Nephron progenitor cell (in vitro differentiated cells): ENCODE measurements at regions not wholly inside any gene's neighbourhood (a gene's known extent, or its start where the extent isn't known, plus 50 kb on each side); places are given as distances from the start of the nearest gene placed in this dataset.

Source experiments
- DNase-seq: peaks from one replicate; pipeline ENCODE4 v3.0.0; 2021
- H3K27ac Mint-ChIP-seq: 2 replicates; pipeline ENCODE4 v1.8.0; 2021; ENCODE audit warnings: mild to moderate bottlenecking, moderate library complexity, mixed read lengths
- H3K27me3 Mint-ChIP-seq: 2 replicates; pipeline ENCODE4 v1.8.0; 2021; ENCODE audit warnings: mild to moderate bottlenecking, low read depth, mixed read lengths; ENCODE audit not compliant: poor library complexity
- H3K36me3 Mint-ChIP-seq: 2 replicates; pipeline ENCODE4 v1.8.0; 2021; ENCODE audit warnings: low read depth, mixed read lengths
- H3K4me1 Mint-ChIP-seq: 2 replicates; pipeline ENCODE4 v1.8.0; 2021; ENCODE audit warnings: mixed read lengths
- H3K4me3 Mint-ChIP-seq: 2 replicates; pipeline ENCODE4 v1.8.0; 2021; ENCODE audit warnings: mild to moderate bottlenecking, moderate library complexity, mixed read lengths
- H3K9me3 Mint-ChIP-seq: 2 replicates; pipeline ENCODE4 v1.8.0; 2021; ENCODE audit warnings: mild to moderate bottlenecking, moderate library complexity, mixed read lengths
- CTCF ChIP-seq: fragments of 200-600 bp; sonication (generic); IDR thresholded peaks from 2 replicates; pipeline ENCODE4 v1.5.0; 2021; ENCODE audit warnings: antibody characterized with exemption

DNA sequence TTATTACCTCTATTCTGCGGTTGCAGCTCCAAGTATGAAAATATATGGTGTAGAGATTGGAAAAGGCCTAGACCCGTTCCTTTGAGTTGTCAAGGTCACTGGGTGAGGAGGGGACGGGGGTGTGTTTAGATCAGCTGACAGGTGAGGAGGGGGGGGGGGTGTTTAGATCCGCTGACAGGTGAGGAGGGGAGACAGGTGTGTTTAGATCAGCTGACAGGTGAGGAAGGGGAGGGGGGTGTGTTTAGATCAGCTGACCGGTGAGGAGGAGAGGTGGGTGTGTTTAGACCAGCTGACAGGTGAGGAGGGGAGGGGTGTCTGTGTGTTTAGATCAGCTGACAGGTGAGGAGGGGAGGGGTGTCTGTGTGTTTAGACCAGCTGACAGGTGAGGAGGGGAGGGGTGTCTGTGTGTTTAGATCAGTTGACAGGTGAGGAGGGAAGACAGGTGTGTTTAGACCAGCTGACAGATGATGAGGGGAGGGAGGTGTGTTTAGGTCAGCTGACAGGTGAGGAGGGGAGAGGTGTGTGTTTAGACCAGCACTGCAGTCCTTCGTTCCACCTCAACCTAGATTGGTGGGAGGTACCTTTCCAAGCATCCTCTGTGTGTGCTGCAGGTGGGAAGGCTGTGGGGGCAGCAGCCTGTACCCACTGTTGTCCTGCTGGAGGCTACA is 655.0 kb upstream of the ADARB2 start:
- Mint-ChIP-seq H3K4me1 (no peaks in the 10 kb centered on the region), H3K27me3 (peaks cover 19% of the 10 kb centered on the region), H3K4me3 (no peak overlapping the region), H3K27ac (no peak overlapping the region), H3K9me3 (no peaks in the 10 kb centered on the region), H3K36me3 (no peaks in the 10 kb centered on the region)
- DNase-seq, result no peak
- no peak for TF ChIP-seq CTCF

DNA sequence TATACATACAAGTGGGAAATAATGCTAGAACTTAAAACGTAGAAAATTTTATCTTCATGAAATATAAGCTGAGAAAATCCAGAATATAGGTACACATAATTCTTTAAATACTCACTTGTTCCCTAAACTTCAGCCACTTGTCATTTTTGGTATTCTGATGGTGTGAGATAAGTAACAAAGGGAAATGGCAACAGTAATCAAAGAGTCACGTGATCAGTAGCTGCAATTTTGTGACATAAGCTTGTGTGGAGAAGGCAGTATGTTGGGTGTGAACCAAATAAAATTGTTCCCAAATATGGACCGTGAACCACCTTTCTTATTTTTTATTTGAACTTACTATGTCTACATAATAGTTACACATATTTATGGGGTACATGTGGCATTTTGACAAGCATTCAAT is 650.3 kb upstream of the ADARB2 start:
- Mint-ChIP-seq H3K4me1 (no peaks in the 10 kb centered on the region), H3K27me3 (peaks cover 5% of the 10 kb centered on the region), H3K36me3 (no peaks in the 10 kb centered on the region), H3K4me3 (no peak overlapping the region), H3K27ac (no peak overlapping the region), H3K9me3 (peaks cover 15% of the 10 kb centered on the region)
- no peak for TF ChIP-seq CTCF
- no peak for DNase-seq

- Mint-ChIP-seq H3K36me3 (no peaks in the 10 kb centered on the region), H3K4me1 (no peaks in the 10 kb centered on the region), H3K27ac (no peak overlapping the region), H3K4me3 (no peak overlapping the region), H3K27me3 (peaks cover 5% of the 10 kb centered on the region), H3K9me3 (peaks cover 15% of the 10 kb centered on the region)
- no peak for DNase-seq
- TF ChIP-seq CTCF, result no peak
Measured at GRCh38 chr10:2387261-2387660, 649.9 kb upstream of the ADARB2 start.

DNA sequence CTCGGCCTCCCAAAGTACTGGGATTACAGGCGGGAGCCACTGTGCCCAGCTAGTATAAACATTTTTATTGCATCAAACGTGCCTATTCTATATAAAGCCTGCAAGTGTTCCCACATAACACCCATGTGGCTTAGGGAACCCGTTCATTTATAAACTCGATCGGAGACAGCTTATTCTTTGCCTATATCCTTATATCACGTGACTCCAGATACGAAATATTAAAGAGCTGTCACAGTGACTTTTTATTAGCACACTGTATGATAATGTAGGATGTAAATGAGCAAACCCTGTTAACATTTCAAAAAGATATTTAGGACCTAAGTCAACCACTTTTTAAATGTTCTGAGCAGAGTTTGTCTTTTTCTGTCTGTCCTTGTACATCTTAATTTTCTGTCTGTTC is 642.9 kb upstream of the ADARB2 start:
- Mint-ChIP-seq H3K27me3 (no peaks in the 10 kb centered on the region), H3K36me3 (no peaks in the 10 kb centered on the region), H3K27ac (no peak overlapping the region), H3K9me3 (peaks cover 19% of the 10 kb centered on the region), H3K4me3 (no peak overlapping the region), H3K4me1 (no peaks in the 10 kb centered on the region)
- no peak for DNase-seq
- TF ChIP-seq CTCF, result no peak

DNA sequence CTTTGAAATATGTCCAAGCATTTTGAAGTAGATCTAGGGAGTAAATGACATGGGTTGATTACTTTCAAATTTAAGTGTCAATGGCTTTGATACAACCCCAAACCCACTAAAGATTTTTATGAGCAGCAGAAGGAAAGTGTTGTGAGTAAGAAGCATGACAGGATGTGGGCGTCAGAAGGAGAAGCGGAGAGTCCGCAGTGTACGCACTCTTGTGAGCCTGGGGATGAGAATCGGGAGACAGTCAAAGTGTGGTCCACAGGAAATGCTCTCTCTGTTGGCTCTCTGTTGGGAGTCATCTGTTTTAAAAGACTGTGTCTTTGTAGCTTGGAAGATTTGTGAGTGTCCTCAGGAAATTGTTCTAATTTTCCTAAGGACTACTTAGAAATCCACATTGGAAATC is 629.8 kb upstream of the ADARB2 start:
- TF ChIP-seq CTCF, result no peak
- no peak overlapping the region for H3K27ac Mint-ChIP-seq
- H3K4me1 Mint-ChIP-seq, result peaks cover 6% of the 10 kb centered on the region
- H3K27me3 Mint-ChIP-seq, result peaks cover 7% of the 10 kb centered on the region
- H3K4me3 Mint-ChIP-seq, result no peak overlapping the region
- no peak for DNase-seq
- H3K36me3 Mint-ChIP-seq, result no peaks in the 10 kb centered on the region
- H3K9me3 Mint-ChIP-seq, result peaks cover 28% of the 10 kb centered on the region

DNA sequence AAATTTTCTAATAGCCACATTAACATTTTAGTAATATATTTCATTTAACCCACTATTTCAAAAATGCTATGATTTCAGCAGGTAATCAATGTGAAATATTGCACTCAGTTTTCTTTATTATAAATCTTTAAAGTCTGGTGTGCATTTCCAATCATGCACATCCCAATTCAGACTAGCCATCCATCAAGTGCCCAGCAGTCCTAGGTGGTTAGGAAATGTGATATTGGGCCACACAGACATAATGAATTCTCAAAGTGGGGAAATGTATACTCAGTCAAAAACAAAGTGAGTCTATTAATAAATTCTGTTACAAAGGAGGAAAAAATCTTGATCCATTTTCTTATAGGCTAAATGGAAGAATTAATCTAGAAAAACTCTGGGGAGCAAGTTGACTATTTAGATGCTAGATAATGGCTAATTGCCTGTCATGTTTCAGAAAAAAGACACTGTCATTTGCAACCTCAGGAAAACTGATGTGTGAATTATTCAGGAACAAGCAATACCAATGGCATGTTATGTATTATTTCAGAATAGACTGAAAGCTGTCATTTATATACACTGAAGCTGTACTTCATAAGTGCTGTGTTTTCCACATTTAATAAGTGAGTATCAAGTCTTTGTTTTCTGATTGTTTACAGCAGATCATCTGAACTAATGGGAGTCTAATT is 629.1 kb upstream of the ADARB2 start:
- Mint-ChIP-seq H3K4me1 (peaks cover 6% of the 10 kb centered on the region), H3K4me3 (no peak overlapping the region), H3K27ac (no peak overlapping the region), H3K9me3 (peaks cover 22% of the 10 kb centered on the region), H3K36me3 (no peaks in the 10 kb centered on the region), H3K27me3 (peaks cover 7% of the 10 kb centered on the region)
- TF ChIP-seq CTCF, result no peak
- no peak for DNase-seq
